MM.1S (cell line): ENCODE measurements at regions not wholly inside any gene's neighbourhood (a gene's known extent, or its start where the extent isn't known, plus 50 kb on each side); places are given as distances from the start of the nearest gene placed in this dataset.

Experiments used
- DNase-seq: peaks from one replicate; pipeline ENCODE4 v3.0.0-alpha.2; 2015
- H2AFZ ChIP-seq: fragments of 300-600 bp; sonication (generic); 2 replicates; pipeline ENCODE4 v1.6.0; 2016; ENCODE audit warnings: antibody characterized with exemption, low read length
- H3F3A ChIP-seq: fragments of 300-600 bp; sonication (generic); 2 replicates; pipeline ENCODE4 v1.6.1; 2016; ENCODE audit warnings: mild to moderate bottlenecking, antibody characterized with exemption, low read length, moderate library complexity, mixed read lengths; ENCODE audit not compliant: insufficient read depth
- H3K27ac ChIP-seq: fragments of 300-600 bp; sonication (generic); 2 replicates; pipeline ENCODE4 v1.5.1; 2016; ENCODE audit warnings: mild to moderate bottlenecking, low read length
- H3K27me3 ChIP-seq: fragments of 300-600 bp; sonication (generic); replicated peaks from 2 replicates; pipeline ENCODE4 v1.6.0; 2016; ENCODE audit warnings: low read length; ENCODE audit not compliant: insufficient read depth
- H3K36me3 ChIP-seq: fragments of 300-600 bp; sonication (generic); replicated peaks from 2 replicates; pipeline ENCODE4 v1.6.1; 2016; ENCODE audit warnings: mild to moderate bottlenecking, low read length, mixed read lengths; ENCODE audit not compliant: insufficient read depth
- H3K4me1 ChIP-seq: fragments of 300-600 bp; sonication (generic); 2 replicates; pipeline ENCODE4 v1.6.1; 2016; ENCODE audit warnings: low read length, mixed read lengths
- H3K4me2 ChIP-seq: fragments of 300-600 bp; sonication (generic); 2 replicates; pipeline ENCODE4 v1.6.0; 2016; ENCODE audit warnings: low read depth, low read length
- H3K4me3 ChIP-seq: fragments of 300-600 bp; sonication (generic); 2 replicates; pipeline ENCODE4 v1.5.1; 2016; ENCODE audit warnings: low read length, mixed read lengths
- H3K79me2 ChIP-seq: fragments of 300-600 bp; sonication (generic); 2 replicates; pipeline ENCODE4 v1.6.1; 2016; ENCODE audit warnings: mixed run types, low read length, mixed read lengths
- H3K9ac ChIP-seq: fragments of 300-600 bp; sonication (generic); 2 replicates; pipeline ENCODE4 v1.6.1; 2016; ENCODE audit warnings: low read length, mixed read lengths
- H3K9me2 ChIP-seq: fragments of 300-600 bp; sonication (generic); replicated peaks from 2 replicates; pipeline ENCODE4 v1.6.1; 2016; ENCODE audit warnings: mild to moderate bottlenecking, low read length, mixed read lengths; ENCODE audit not compliant: insufficient read depth
- H3K9me3 ChIP-seq: fragments of 300-600 bp; sonication (generic); replicated peaks from 2 replicates; pipeline ENCODE4 v1.6.1; 2016; ENCODE audit warnings: mild to moderate bottlenecking, low read length, mixed read lengths; ENCODE audit not compliant: insufficient read depth
- H4K20me1 ChIP-seq: fragments of 300-600 bp; sonication (generic); 2 replicates; pipeline ENCODE4 v1.6.1; 2016; ENCODE audit warnings: mild to moderate bottlenecking, low read length, moderate library complexity, mixed read lengths; ENCODE audit not compliant: insufficient read depth
- CTCF ChIP-seq: fragments of 300-600 bp; sonication (generic); IDR thresholded peaks from 2 replicates; pipeline ENCODE4 v1.5.1; 2016; ENCODE audit warnings: antibody characterized with exemption, low read length, mixed read lengths
- EZH2 ChIP-seq: fragments of 300-600 bp; sonication (generic); optimal IDR thresholded peaks from 2 replicates; pipeline ENCODE3; 2017; ENCODE audit warnings: low read depth, mild to moderate bottlenecking, antibody characterized with exemption, low read length, mixed read lengths
- EZH2phosphoT487 ChIP-seq: fragments of 300-600 bp; sonication (generic); IDR thresholded peaks from 2 replicates; pipeline ENCODE4 v1.6.1; 2018; ENCODE audit warnings: antibody characterized with exemption, low read length

- H3K79me2 ChIP-seq: no peaks in the 10 kb centered on the region
- no peaks in the 10 kb centered on the region for H3F3A ChIP-seq
- no peak overlapping the region for H3K4me2 ChIP-seq
- no peak overlapping the region for H3K4me3 ChIP-seq
- H2AFZ ChIP-seq: no peak overlapping the region
- no peaks in the 10 kb centered on the region for H3K36me3 ChIP-seq
- DNase-seq: no peak
- H3K27me3 ChIP-seq: no peaks in the 10 kb centered on the region
- H3K9ac ChIP-seq: no peak overlapping the region
- TF ChIP-seq CTCF: no peak
- TF ChIP-seq EZH2phosphoT487: no peak
- TF ChIP-seq EZH2: no peak
- H3K9me3 ChIP-seq: no peaks in the 10 kb centered on the region
- H3K27ac ChIP-seq: no peak overlapping the region
- H3K4me1 ChIP-seq: no peaks in the 10 kb centered on the region
- no peaks in the 10 kb centered on the region for H3K9me2 ChIP-seq
- no peaks in the 10 kb centered on the region for H4K20me1 ChIP-seq
Measured at GRCh38 chr4:121439669-121440068, 58.9 kb upstream of the QRFPR start.
